ENCODE measurements at regions not wholly inside any gene's neighbourhood (a gene's known extent, or its start where the extent isn't known, plus 50 kb on each side); places are given as distances from the start of the nearest gene placed in this dataset.

- TF ChIP-seq CTCF (IDR thresholded peaks at IDR 0.05; ENCODE audit: insufficient read depth, low read length): no peak
- no peak for TF ChIP-seq POLR2AphosphoS5 (IDR thresholded peaks at IDR 0.05; ENCODE audit: low read depth)
- no peak for TF ChIP-seq REST (IDR thresholded peaks at IDR 0.05; ENCODE audit: insufficient replicate concordance, low read depth)
- TF ChIP-seq GABPA (IDR thresholded peaks at IDR 0.05; ENCODE audit: low read depth): no peak
- TF ChIP-seq SPI1 (IDR thresholded peaks at IDR 0.05; ENCODE audit: borderline replicate concordance, low read depth): no peak
Measured at GRCh38 chr1:60463146-60463545, 389.6 kb upstream of the C1orf87 start.

All from HL-60 (cell line).